Heart left ventricle (tissue), 13 donors: ENCODE measurements at regions not wholly inside any gene's neighbourhood (a gene's known extent, or its start where the extent isn't known, plus 50 kb on each side); places are given as distances from the start of the nearest gene placed in this dataset.

Source experiments
- CTCF ChIP-seq, 12 donors: fragments of 200-600 bp; sonication (generic) in 4 of 12; IDR thresholded peaks; one replicate each; pipeline versions ENCODE4 v1.5.0 to v1.8.0; 2018 to 2022; ENCODE audit warnings: antibody characterized with exemption in 12 of 12, mild to moderate bottlenecking in 5 of 12
- POLR2A ChIP-seq, 2 donors: fragments of 450-650 bp; IDR thresholded peaks; one replicate each; pipeline ENCODE4 v1.6.1; 2017; ENCODE audit warnings: antibody characterized with exemption in 2 of 2, mild to moderate bottlenecking in 2 of 2, moderate library complexity in 2 of 2
- donor health status: ischemic (EF 13 %, LVEDD 7.1; RV severe dilation, severe dysfunction).
- donor health status: DM: no; HTN: yes; CAD: no.
- donor health status: DM: no; HTN: no; CAD: no.
- donor health status: ischemic (EF 25% LVEDD 6.9; RV normal size, moderate dysfunction).
- donor health status: ischemic (EF 25% LVEDD 5.7; RV mildly dilated, moderate dysfunction).
- donor health status: ischemic (EF 35%, LVEDD 5.7; RV mildly dilated, moderate dysfunction).
- donor health status: nonischemic (EF 11% LVEDD 7.7; RV severe dilation, severe dysfunction).
- donor health status: DM: yes; HTN: yes; CAD: no.
- donor health status: PGD.
- donor health status: ischemic (EF 29% LVEDD 5.4; RV normal size, mild dysfunction).
- donor health status: nonischemic (EF 23%, LVEDD 6.1; RV moderate dilation, normal function).

- TF ChIP-seq POLR2A (IDR thresholded peaks at IDR 0.05) (no peak), CTCF (IDR thresholded peaks at IDR 0.05) (no peak)
Measured at GRCh38 chr6:80522576-80522975, 416.1 kb downstream of the BCKDHB start.
